K562 (cell line): ENCODE measurements at regions not wholly inside any gene's neighbourhood (a gene's known extent, or its start where the extent isn't known, plus 50 kb on each side); places are given as distances from the start of the nearest gene placed in this dataset.

ENCODE experiments used
- ATAC-seq: fragments of 200-7000 bp; cut with Tn5 transposase; 3 replicates; pipeline ENCODE4 v1.9.1; 2020; ENCODE audit warnings: moderate library complexity
- BruUV-seq: library from RNA; stranded (reverse); fragments of 400-500 nt; replicated peaks from 2 replicates; lab custom pipeline; 2021; lab: Mats Ljungman, UMichigan
- CTCF ChIA-PET: fragments of 300-600 bp; formaldehyde crosslinking; extraction: SDS; loops from one replicate; lab custom pipeline; 2021; ENCODE audit warnings: low intra/inter-chr PET ratio; lab: Yijun Ruan, JAX
- POLR2A ChIA-PET: fragments of 300-600, 350-650 bp; sonication (Branson Sonifier 250); formaldehyde crosslinking; extraction: SDS; loops from one replicate; lab custom pipeline; 2021; ENCODE audit warnings: antibody characterized with exemption, inconsistent platforms; lab: Yijun Ruan, JAX
- DNase-seq, 4 experiments: peaks; one replicate each; pipeline versions ENCODE4 v3.0.0 to v3.0.0-alpha.2; 2011 to 2018; ENCODE audit warnings: low spot score in 3 of 4, mixed read lengths in 3 of 4; ENCODE audit errors: extremely low read depth in 1 of 4
- FAIRE-seq: peaks from 2 replicates; lab custom pipeline; 2011; peaks lifted over from hg19 to GRCh38; lab: Jason Lieb, UNC
- H2AFZ ChIP-seq: 2 replicates; pipeline ENCODE4 v1.6.0; 2011; ENCODE audit warnings: low read depth, low read length, control low read depth, inconsistent platforms
- H3K27ac ChIP-seq: fragments of 200-600 bp; 3 replicates; pipeline ENCODE4 v1.8.0; 2011; ENCODE audit warnings: low read depth, mild to moderate bottlenecking, control low read depth, inconsistent platforms, low read length, moderate library complexity, mixed read lengths; ENCODE audit errors: extremely low read depth
- H3K27me3 ChIP-seq, 2 experiments: fragments of 300-600 bp in 1 of 2; 2 replicates in 1 of 2; 3 replicates in 1 of 2; pipeline versions ENCODE4 v1.6.0 to v1.8.0; 2011; ENCODE audit warnings: inconsistent platforms in 2 of 2, low read length in 2 of 2, mild to moderate bottlenecking in 1 of 2, mixed read lengths in 1 of 2, moderate library complexity in 1 of 2; ENCODE audit not compliant: control insufficient read depth in 2 of 2, insufficient read depth in 2 of 2
- H3K36me3 ChIP-seq: fragments of 300-600 bp; 3 replicates; pipeline ENCODE4 v1.8.0; 2011; ENCODE audit warnings: mild to moderate bottlenecking, low read length, inconsistent platforms; ENCODE audit not compliant: control insufficient read depth, insufficient read depth
- H3K4me1 ChIP-seq, 2 experiments: fragments of 200-600 bp in 1 of 2; replicated peaks in 1 of 2; 2 replicates in 1 of 2; 3 replicates in 1 of 2; pipeline versions ENCODE4 v1.5.1 to v1.8.0; 2011; ENCODE audit warnings: inconsistent platforms in 2 of 2, low read length in 2 of 2, mild to moderate bottlenecking in 1 of 2, mixed read lengths in 1 of 2, moderate library complexity in 1 of 2; ENCODE audit not compliant: control insufficient read depth in 2 of 2, insufficient read depth in 2 of 2
- H3K4me2 ChIP-seq: 2 replicates; pipeline ENCODE4 v1.6.1; 2011; ENCODE audit warnings: low read length, control low read depth, inconsistent platforms, mixed read lengths; ENCODE audit not compliant: insufficient read depth
- H3K4me3 ChIP-seq: fragments of 200-600 bp; sonication (generic), shearing (Covaris generic); 2 replicates; pipeline ENCODE4 v1.5.1; 2016; ENCODE audit warnings: control low read depth, inconsistent platforms
- H3K79me2 ChIP-seq: fragments of 200-600 bp; 3 replicates; pipeline ENCODE4 v1.8.0; 2011; ENCODE audit warnings: low read length, inconsistent platforms; ENCODE audit not compliant: control insufficient read depth, insufficient read depth
- H3K9ac ChIP-seq, 2 experiments: 2 replicates each; pipeline versions ENCODE4 v1.6.0 to v1.6.1; 2011; ENCODE audit warnings: low read depth in 2 of 2, low read length in 2 of 2, control low read depth in 1 of 2, inconsistent platforms in 1 of 2, mild to moderate bottlenecking in 1 of 2, mixed read lengths in 1 of 2; ENCODE audit not compliant: insufficient read depth in 1 of 2
- H3K9me1 ChIP-seq: one replicate; pipeline ENCODE4 v1.6.0; 2011; ENCODE audit warnings: inconsistent platforms, mild to moderate bottlenecking, low read length, moderate library complexity; ENCODE audit not compliant: control insufficient read depth, insufficient read depth
- H3K9me3 ChIP-seq: replicated peaks from 2 replicates; pipeline ENCODE4 v1.5.1; 2011; ENCODE audit warnings: low read depth, low read length, inconsistent platforms; ENCODE audit not compliant: control insufficient read depth, insufficient read depth
- H4K20me1 ChIP-seq: replicated peaks from 2 replicates; pipeline ENCODE4 v1.6.1; 2011; ENCODE audit warnings: low read length, inconsistent platforms, mixed read lengths; ENCODE audit not compliant: control insufficient read depth, insufficient read depth
- BRF1 ChIP-seq: IDR thresholded peaks from 3 replicates; pipeline ENCODE4 v1.6.1; 2011; ENCODE audit warnings: borderline replicate concordance, mild to moderate bottlenecking; ENCODE audit not compliant: insufficient read length; ENCODE audit errors: extremely low read depth
- CC2D1A ChIP-seq: fragments of 450-650 bp; IDR thresholded peaks from 2 replicates; pipeline ENCODE4 v1.6.1; 2017; ENCODE audit warnings: mild to moderate bottlenecking
- CHCHD3 ChIP-seq: fragments of 250-450 bp; sonication (Bioruptor Pico); IDR thresholded peaks from 2 replicates; pipeline ENCODE4 v2.1.2; 2022; ENCODE audit warnings: mild to moderate bottlenecking
- GTF2F1 ChIP-seq: IDR thresholded peaks from 2 replicates; pipeline ENCODE4 v1.6.1; 2011; ENCODE audit warnings: low read depth, low read length, improper control_type of control experiment
- HDAC3 ChIP-seq: fragments of 450-650 bp; IDR thresholded peaks from 2 replicates; pipeline ENCODE4 v1.6.1; 2018; ENCODE audit warnings: borderline replicate concordance, mild to moderate bottlenecking, moderate library complexity; ENCODE audit not compliant: partially characterized antibody
- KLF10 ChIP-seq: fragments of 250-450 bp; sonication (Bioruptor Pico); IDR thresholded peaks from 2 replicates; pipeline ENCODE4 v1.6.1; 2021; ENCODE audit warnings: matching md5 sums
- KLF6 ChIP-seq: fragments of 250-450 bp; sonication (Bioruptor Pico); IDR thresholded peaks from 2 replicates; pipeline ENCODE4 v1.4.0; 2020; ENCODE audit warnings: mild to moderate bottlenecking, moderate library complexity, borderline replicate concordance
- MCM7 ChIP-seq, 2 experiments: fragments of 450-650 bp; IDR thresholded peaks; 2 replicates each; pipeline ENCODE4 v1.6.1; 2016 to 2018
- MXI1 ChIP-seq: IDR thresholded peaks from 2 replicates; pipeline ENCODE4 v1.6.1; 2011; ENCODE audit warnings: low read depth, mild to moderate bottlenecking, improper control_type of control experiment, low read length
- NONO ChIP-seq, 2 experiments: fragments of 200-400 bp in 1 of 2; fragments of 450-650 bp in 1 of 2; formaldehyde crosslinking in 1 of 2; IDR thresholded peaks; 2 replicates each; pipeline ENCODE4 v1.6.1; 2017; ENCODE audit warnings: low read depth in 2 of 2, mild to moderate bottlenecking in 2 of 2, moderate library complexity in 2 of 2, low read length in 1 of 2
- PRPF4 ChIP-seq: fragments of 200-400 bp; formaldehyde crosslinking; IDR thresholded peaks from one replicate; pipeline ENCODE4 v1.6.1; 2017; ENCODE audit warnings: low read length, low read depth, mild to moderate bottlenecking; ENCODE audit not compliant: insufficient read depth, poor library complexity, severe bottlenecking
- SOX6 ChIP-seq: fragments of 450-650 bp; IDR thresholded peaks from 2 replicates; pipeline ENCODE4 v1.6.1; 2014; ENCODE audit warnings: mild to moderate bottlenecking
- ZNF586 ChIP-seq: fragments of 450-650 bp; formaldehyde crosslinking; conservative IDR thresholded peaks from 2 replicates; pipeline ENCODE4 v1.4.0; 2020; ENCODE audit warnings: mild to moderate bottlenecking, moderate library complexity
- WGBS: fragments of 100-300 bp; shearing (Covaris generic); methylation state at CpG from one replicate; pipeline ENCODE4 v1.1.6; 2016; ENCODE audit warnings: low coverage, mixed read lengths; ENCODE audit not compliant: insufficient coverage; ENCODE audit errors: missing lambda C conversion rate; 5-methylcytosine and 5-hydroxymethylcytosine counted together
- in situ Hi-C: fragments of 300-500 bp; cut with MboI; formaldehyde crosslinking; loops from 4 replicates; pipeline ENCODE4 v1.15.0; 2018; ENCODE audit warnings: inconsistent platforms, mixed read lengths
- intact Hi-C: fragments of 100-400 bp; cut with micrococcal nuclease; formaldehyde crosslinking; loops from 2 replicates; pipeline ENCODE4 v1.14.2; 2022
- TF ChIP-seq, protein P1 (sequence below): fragments of 450-650 bp; IDR thresholded peaks from 2 replicates; pipeline ENCODE4 v1.6.1; 2017; ENCODE audit warnings: antibody characterized with exemption, mild to moderate bottlenecking
- TF ChIP-seq, protein P2 (sequence below): fragments of 250-450 bp; sonication (Bioruptor Pico); IDR thresholded peaks from 2 replicates; pipeline ENCODE4 v1.8.0; 2021; ENCODE audit warnings: moderate library complexity, mild to moderate bottlenecking, inconsistent platforms
- TF ChIP-seq, protein P3 (sequence below): fragments of 250-450 bp; sonication (Bioruptor Pico); IDR thresholded peaks from 2 replicates; pipeline ENCODE4 v1.5.0; 2021
- TF ChIP-seq, protein P4 (sequence below): fragments of 250-450 bp; sonication (Bioruptor Pico); IDR thresholded peaks from 2 replicates; pipeline ENCODE4 v1.4.0; 2020; ENCODE audit warnings: borderline replicate concordance

DNA sequence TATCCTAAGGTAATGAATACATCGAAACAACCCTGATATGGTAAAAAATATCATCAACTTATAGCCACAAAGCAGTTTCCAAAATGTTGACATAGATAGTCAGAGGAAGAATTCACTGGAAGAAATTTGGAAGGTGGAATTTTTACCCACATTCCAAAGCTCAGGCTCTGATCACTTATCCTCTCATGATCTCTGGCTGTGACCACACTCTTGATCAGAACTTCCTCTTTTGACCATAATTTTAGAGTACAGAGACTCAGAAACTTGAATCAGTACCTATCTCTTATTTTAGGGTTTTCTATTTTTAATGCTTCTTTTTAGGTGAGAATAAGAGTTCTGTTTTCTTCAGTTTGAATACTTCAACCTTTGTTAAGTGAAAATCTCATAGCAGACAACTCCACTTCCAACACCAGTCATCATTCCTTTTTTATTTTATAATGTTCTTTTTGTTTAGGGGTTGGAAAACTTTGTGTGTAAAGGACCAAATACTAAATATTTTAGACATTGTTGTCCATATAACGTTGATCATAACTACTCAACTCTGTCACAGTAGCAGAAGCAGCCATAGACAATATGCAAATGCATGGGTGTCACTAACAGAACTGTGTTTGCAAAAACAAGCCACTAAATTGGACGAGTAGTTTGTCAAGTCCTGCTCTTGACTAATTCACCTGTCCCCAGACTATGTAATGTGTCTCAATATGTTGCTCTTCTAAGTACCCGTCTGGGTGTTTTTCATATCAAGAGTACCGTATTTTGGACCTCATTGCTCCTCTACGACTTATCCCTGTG lies 891.6 kb upstream of the CRIM1 start:
- no peaks in the 10 kb centered on the region for H3K4me1 ChIP-seq
- no peak overlapping the region for H2AFZ ChIP-seq
- CTCF ChIA-PET = no interaction called here
- in situ Hi-C loops (no loop called here), intact Hi-C loops (no loop called here)
- H4K20me1 ChIP-seq = no peaks in the 10 kb centered on the region
- H3K79me2 ChIP-seq = no peaks in the 10 kb centered on the region
- ATAC-seq (no peak), FAIRE-seq (no peak), DNase-seq (no peak)
- no TSS peak for BruUV-seq
- POLR2A ChIA-PET = no interaction called here
- H3K27ac ChIP-seq = no peak overlapping the region
- H3K4me3 ChIP-seq = no peak overlapping the region
- H3K9me1 ChIP-seq = no peaks in the 10 kb centered on the region
- H3K4me2 ChIP-seq = no peak overlapping the region
- no peak overlapping the region for H3K9ac ChIP-seq
- under 1% methylated on average over 6 of the region's 6 CpGs for WGBS
- H3K27me3 ChIP-seq = no peaks in the 10 kb centered on the region
- H3K36me3 ChIP-seq = no peaks in the 10 kb centered on the region
- no peaks in the 10 kb centered on the region; the same call in 1 of the 2 replicates for H3K9me3 ChIP-seq
- no peak for TF ChIP-seq KLF6 (CRISPR knock-in tag)
- no peak for TF ChIP-seq ZNF586 (CRISPR knock-in tag)
- TF ChIP-seq NONO (IDR thresholded peaks at IDR 0.05; ENCODE audit: low read depth in 2 of 2, low read length in 1 of 2) = no peak
- no peak for TF ChIP-seq HDAC3
- TF ChIP-seq PRPF4 = no peak
- no peak for TF ChIP-seq BRF1
- TF ChIP-seq, protein P1, sequence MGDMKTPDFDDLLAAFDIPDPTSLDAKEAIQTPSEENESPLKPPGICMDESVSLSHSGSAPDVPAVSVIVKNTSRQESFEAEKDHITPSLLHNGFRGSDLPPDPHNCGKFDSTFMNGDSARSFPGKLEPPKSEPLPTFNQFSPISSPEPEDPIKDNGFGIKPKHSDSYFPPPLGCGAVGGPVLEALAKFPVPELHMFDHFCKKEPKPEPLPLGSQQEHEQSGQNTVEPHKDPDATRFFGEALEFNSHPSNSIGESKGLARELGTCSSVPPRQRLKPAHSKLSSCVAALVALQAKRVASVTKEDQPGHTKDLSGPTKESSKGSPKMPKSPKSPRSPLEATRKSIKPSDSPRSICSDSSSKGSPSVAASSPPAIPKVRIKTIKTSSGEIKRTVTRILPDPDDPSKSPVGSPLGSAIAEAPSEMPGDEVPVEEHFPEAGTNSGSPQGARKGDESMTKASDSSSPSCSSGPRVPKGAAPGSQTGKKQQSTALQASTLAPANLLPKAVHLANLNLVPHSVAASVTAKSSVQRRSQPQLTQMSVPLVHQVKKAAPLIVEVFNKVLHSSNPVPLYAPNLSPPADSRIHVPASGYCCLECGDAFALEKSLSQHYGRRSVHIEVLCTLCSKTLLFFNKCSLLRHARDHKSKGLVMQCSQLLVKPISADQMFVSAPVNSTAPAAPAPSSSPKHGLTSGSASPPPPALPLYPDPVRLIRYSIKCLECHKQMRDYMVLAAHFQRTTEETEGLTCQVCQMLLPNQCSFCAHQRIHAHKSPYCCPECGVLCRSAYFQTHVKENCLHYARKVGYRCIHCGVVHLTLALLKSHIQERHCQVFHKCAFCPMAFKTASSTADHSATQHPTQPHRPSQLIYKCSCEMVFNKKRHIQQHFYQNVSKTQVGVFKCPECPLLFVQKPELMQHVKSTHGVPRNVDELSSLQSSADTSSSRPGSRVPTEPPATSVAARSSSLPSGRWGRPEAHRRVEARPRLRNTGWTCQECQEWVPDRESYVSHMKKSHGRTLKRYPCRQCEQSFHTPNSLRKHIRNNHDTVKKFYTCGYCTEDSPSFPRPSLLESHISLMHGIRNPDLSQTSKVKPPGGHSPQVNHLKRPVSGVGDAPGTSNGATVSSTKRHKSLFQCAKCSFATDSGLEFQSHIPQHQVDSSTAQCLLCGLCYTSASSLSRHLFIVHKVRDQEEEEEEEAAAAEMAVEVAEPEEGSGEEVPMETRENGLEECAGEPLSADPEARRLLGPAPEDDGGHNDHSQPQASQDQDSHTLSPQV = no peak
- TF ChIP-seq, protein P2, sequence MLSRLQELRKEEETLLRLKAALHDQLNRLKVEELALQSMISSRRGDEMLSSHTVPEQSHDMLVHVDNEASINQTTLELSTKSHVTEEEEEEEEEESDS (CRISPR knock-in tag) = no peak
- TF ChIP-seq SOX6 = no peak
- TF ChIP-seq KLF10 (CRISPR knock-in tag) = no peak
- TF ChIP-seq, protein P3, sequence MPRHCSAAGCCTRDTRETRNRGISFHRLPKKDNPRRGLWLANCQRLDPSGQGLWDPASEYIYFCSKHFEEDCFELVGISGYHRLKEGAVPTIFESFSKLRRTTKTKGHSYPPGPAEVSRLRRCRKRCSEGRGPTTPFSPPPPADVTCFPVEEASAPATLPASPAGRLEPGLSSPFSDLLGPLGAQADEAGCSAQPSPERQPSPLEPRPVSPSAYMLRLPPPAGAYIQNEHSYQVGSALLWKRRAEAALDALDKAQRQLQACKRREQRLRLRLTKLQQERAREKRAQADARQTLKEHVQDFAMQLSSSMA (CRISPR knock-in tag) = no peak
- no peak for TF ChIP-seq MXI1
- TF ChIP-seq, protein P4, sequence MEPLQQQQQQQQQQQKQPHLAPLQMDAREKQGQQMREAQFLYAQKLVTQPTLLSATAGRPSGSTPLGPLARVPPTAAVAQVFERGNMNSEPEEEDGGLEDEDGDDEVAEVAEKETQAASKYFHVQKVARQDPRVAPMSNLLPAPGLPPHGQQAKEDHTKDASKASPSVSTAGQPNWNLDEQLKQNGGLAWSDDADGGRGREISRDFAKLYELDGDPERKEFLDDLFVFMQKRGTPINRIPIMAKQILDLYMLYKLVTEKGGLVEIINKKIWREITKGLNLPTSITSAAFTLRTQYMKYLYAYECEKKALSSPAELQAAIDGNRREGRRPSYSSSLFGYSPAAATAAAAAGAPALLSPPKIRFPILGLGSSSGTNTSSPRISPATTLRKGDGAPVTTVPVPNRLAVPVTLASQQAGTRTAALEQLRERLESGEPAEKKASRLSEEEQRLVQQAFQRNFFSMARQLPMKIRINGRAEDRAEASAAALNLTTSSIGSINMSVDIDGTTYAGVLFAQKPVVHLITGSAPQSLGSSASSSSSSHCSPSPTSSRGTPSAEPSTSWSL (CRISPR knock-in tag) = no peak
- no peak for TF ChIP-seq MCM7 (IDR thresholded peaks at IDR 0.05)
- no peak for TF ChIP-seq CC2D1A
- TF ChIP-seq GTF2F1 = no peak
- TF ChIP-seq CHCHD3 = no peak
